Iris pigment epithelial cell (primary cell): ENCODE measurements at regions not wholly inside any gene's neighbourhood (a gene's known extent, or its start where the extent isn't known, plus 50 kb on each side); places are given as distances from the start of the nearest gene placed in this dataset.
"Not testable (repeated sequence)": the region's sequence is repeated elsewhere in the genome, so short reads cannot be mapped to it uniquely, and the experiment has no call there.

Experiments
- DNase-seq: peaks from one replicate; pipeline ENCODE4 v3.0.0-alpha.2; 2011; ENCODE audit warnings: low read depth

- DNase-seq = no peak
Measured at GRCh38 chr2:164024396-164024795, 288.6 kb upstream of the FIGN start.

DNA sequence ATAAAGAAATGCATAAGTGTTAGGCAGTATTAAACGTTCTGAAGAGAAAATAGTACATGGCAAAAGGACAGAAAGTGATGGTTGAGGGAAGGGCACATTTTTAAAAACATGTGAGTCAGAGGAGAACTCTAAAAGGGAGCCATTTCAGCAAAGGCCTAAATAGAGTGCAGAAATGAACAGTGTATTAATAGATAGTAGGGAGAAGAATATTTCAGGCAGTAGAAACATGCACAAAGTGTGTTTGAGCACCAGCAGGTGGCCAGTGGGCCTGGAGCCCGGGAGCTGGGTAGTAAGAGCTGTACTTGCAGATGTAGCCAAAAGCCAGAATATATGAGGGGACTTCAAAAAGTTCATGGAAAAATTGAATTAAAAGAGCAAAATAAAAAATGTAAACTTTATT is 288.1 kb upstream of the FIGN start:
- no peak for DNase-seq

- peak; percentile 51 for DNase-seq
Measured at GRCh38 chr2:164015328-164016123, 279.7 kb upstream of the FIGN start.

DNA sequence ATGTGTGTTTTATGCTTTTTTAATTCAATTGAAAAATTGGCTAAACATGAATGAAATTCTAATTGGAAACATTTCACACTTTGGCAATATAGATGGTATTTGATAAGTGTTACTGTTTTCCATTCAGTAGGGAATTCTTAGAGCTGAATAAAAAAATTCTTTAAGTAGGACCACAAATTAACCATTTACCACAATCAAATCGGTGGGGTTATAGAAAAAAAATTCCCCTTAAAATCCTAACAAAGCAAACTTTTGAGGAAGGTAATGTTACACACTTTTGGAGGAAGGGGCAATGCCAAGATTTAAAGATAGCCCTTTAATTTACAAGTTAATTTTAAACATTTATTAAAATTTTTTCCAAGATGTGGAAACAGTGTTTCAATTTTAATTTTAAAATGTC is 279.0 kb upstream of the FIGN start:
- DNase-seq = no peak

GRCh38 chr2:164014068-164014731 is 278.4 kb upstream of the FIGN start:
- DNase-seq = peak; percentile 12

DNA sequence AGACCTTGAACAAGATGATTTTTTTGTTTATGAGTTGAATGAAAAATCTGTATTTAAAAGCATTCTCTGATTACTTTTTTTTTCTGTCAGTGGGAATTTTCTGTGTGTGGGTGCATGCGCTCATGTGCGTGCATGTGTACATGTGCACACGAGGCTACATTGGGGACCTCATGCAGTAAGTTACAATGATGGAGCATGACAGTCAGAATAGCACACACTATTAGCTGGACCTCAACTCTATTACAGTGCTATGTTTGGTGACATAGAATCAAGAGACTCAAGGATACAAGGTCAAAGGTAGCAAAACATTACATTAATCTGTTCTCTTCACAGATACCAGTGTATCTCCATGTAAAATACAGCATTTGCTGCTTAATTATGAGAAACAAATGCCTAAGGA is 276.8 kb upstream of the FIGN start:
- no peak for DNase-seq

- DNase-seq = no peak
Measured at GRCh38 chr2:164009756-164010337, 274.0 kb upstream of the FIGN start.

- DNase-seq = no peak
Measured at GRCh38 chr2:164008752-164009151, 272.9 kb upstream of the FIGN start.

DNA sequence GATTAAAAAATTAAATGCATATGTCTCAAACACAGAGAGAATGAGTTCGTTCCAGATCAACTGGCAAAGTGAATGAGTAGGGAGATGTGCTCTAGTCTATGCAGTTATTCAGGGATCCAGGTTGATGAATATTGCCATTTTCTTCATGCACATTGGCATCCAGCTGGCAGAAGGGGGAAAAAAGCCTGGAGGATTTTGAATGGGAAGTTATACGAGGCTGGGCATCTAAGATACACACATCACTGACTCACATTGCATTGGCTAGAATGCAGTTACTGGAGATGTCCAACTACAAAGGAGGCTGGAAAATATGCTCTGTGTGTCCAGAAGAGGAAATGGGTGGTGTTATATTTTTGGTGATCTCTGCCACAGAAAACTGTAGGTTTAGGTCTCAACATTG is 270.9 kb upstream of the FIGN start:
- no peak for DNase-seq

- DNase-seq = peak; percentile 31
Measured at GRCh38 chr2:164000176-164000575, 264.4 kb upstream of the FIGN start.

DNA sequence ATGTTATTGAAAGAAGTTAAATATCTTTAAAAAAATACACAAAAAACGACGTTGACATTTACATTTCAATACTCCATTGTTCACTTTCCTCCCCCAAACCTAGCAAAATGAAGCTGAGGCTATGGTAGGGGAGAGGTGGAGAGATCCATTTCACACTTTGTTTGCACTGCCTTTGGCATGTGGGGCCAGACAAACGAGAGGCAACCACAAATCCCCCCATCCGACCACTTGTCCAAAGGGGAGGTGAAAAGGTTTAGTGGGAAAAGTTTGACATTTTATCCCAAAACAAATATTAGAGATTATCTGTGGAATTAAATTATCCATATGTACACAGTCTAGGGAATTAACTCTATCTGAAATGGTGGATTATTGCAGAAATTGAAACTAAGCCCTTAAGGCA is 261.7 kb upstream of the FIGN start:
- no peak for DNase-seq

- DNase-seq = no peak
Measured at GRCh38 chr2:163990541-163990940, 254.7 kb upstream of the FIGN start.

DNA sequence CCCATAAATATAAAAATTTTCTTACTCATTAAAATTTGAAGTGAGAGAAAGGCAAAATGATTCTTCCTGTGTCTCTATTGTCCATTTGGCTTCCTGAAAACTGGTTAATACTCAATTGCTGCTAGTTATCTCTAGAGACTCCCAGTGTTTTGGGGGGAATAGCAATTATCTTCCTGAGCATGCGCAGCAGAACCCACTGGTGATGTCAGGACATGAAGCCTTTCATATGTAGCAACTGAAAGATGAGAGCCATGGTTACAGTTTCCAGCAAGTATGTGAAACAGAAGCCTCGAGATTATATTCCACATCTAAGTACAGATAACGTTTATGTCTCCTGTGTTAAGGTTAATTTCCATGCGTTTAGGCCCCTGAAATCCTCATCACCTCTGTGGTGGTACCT is 254.3 kb upstream of the FIGN start:
- no peak for DNase-seq

DNA sequence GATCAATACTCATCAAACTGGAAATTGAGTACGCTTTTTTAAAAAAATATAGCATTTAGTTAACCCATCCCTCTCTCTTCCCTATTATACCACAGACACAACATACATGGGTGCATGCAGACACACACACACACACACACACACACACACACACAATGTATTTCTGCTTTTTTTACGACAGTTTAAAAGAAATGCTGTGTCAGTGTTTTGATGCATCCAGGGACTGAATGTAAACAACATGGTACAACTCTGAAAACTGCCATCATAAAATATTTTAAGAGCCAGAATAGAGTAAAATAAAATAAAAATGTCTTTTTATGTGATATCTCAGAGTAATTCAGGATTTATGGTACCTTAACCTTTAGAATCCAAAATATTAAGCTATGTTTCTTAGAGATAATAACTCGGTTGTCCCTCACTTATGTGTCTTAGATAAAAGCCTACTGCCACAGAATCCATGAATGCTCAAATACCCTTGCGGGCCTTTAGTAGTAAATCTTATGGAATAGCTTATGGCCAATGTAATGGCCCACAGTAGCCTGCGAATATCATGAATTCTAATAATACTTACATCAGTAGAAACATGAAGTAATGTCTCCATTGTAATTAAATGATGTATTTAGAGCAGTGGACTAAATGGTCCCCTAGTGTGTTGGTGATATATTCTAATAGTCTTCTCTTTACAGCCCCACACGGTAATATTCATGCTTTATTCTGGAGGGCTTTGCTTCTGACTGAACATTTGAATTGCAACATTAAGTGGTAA is 251.6 kb upstream of the FIGN start:
- no peak for DNase-seq

DNA sequence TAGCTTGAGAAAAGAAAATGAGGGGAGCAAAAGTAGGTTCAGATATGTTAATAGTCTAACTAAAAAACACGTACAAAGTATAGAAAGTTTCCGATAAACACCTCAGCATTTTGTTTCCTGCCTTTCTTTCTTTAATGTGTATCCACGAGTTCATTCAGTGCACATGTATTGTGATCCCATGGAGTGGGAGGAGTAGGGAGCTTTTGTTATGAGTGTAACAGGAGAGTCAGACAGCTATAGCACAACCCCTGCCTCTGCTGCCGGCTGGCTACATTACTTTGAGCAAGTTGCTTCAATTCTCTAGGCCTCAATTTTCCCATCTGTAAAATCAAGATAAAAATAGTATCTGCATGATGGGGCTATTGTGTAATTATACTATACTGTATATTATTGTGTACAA is 249.2 kb upstream of the FIGN start:
- no peak for DNase-seq

DNA sequence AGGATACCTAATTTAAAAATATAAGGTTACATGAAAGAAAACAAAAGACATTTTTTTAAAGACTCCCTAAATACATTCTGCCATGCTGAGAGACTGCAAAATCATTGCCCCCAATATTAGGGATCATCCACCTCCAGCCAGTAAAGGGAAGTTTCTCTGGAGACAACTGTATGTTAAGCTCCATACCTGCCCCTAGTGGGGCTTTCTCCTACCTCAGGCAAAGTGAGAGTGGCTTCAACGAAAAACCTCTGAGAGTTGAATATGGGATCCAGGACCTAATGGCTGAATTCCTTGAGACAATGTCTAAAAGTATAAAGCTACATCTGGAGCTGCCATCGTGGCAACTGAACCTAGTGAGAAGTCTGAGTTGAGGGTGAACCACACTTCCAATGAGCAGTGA is 248.1 kb upstream of the FIGN start:
- DNase-seq = no peak

- DNase-seq = no peak
Measured at GRCh38 chr2:163982938-163983337, 247.1 kb upstream of the FIGN start.

- no peak for DNase-seq
Measured at GRCh38 chr2:163974766-163975165, 239.0 kb upstream of the FIGN start.

DNA sequence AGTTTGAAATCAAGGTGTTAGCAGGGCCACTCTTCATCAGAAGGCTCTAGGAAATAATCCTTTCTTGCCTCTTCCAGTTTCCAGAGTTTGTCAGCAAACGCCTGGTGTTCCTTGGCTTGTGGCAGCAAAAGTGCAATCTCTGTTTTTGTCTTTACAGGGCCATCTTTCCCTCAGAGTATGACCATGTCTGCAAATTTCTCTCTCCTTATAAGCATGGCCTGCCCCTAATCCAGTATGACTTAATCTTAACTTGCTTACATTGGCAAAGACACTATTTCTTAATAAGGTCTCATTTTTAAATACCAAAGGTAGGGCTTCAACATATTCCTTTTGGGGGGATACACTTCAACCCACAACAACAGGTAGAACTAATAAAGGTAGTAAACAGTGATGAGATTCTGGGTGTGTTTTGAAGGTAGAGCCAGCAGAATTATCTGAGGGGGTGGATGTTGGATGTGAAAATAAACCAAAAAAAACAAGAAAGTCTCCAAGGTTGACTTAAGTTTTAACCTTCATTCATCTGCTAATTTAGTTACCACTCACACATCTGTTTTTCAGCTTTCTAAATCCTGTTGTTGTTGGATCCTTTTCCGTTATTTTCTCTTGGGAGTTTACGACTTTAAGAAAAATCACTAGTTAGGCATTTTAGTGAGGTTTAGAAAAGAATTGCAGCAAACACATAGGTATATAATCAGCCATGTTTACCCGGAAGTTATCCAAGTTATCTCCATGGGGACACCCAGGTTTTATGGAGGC is 234.4 kb upstream of the FIGN start:
- DNase-seq = no peak

DNA sequence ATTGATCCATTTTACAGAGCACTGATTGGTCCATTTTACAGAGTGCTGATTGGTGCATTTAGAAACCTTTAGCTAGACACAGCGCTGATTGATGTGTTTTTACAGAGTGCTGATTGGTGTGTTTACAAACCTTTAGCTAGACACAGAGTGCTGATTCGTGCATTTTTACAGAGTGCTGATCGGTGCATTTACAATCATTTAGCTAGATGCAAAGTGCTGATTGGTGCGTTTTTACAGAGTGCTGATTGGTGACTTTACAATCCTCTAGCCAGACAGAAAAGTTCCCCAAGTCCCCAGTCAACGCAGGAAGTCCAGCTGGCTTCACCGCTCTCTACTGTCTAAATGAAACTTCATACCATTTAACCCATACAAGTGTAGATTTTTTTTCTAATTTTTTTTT is 228.5 kb upstream of the FIGN start:
- DNase-seq = not testable (repeated sequence)

DNA sequence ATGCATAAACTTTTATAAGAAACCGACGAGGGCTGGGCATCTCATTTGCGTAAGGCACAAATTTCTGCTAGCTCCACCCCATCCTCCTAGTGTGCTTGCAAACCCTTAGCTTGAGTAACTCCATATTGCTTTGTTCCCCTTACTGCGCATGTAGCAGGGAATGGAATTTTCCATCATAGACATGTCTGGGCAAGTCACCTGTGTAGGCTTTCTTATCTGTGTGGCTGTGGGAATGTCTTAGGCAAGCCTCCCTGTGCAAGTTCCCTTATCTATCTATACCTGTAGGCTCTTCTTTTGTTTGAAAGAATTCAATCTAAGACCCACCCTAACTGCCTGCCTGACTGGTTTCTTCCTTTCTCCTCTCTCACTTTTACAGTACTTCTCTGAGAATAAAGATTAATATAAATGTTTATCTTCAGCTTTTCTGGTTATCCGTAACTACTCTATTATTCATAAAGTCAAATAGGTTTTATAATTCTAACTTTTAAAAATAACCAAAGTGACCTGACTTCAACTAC is 217.6 kb upstream of the FIGN start:
- no peak for DNase-seq

DNA sequence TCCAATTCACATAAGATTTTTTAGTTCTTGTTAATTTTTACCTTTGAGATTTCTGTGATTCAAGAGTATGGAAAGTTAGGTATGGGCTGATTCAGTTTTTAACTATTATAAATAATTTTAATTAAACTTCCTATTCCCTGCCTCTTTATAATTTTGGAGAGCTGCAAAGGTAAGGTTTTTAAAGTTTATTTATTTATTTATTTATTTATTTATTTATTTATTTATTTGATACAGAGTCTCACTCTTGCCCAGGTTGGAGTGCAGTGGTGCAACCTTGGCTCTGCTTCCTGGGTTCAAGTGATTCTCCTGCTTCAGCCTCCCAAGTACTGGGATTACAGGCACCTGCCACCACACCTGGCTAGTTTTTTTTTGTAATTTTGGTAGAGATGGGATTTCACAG is 215.5 kb upstream of the FIGN start:
- DNase-seq = no peak
